Glomerular visceral epithelial cell (primary cell): ENCODE measurements at regions not wholly inside any gene's neighbourhood (a gene's known extent, or its start where the extent isn't known, plus 50 kb on each side); places are given as distances from the start of the nearest gene placed in this dataset.
"Not testable (repeated sequence)": the region's sequence is repeated elsewhere in the genome, so short reads cannot be mapped to it uniquely, and the experiment has no call there.

Experiments used
- DNase-seq: peaks from one replicate; pipeline ENCODE4 v3.0.0-alpha.2; 2016; ENCODE audit errors: extremely low spot score

DNA sequence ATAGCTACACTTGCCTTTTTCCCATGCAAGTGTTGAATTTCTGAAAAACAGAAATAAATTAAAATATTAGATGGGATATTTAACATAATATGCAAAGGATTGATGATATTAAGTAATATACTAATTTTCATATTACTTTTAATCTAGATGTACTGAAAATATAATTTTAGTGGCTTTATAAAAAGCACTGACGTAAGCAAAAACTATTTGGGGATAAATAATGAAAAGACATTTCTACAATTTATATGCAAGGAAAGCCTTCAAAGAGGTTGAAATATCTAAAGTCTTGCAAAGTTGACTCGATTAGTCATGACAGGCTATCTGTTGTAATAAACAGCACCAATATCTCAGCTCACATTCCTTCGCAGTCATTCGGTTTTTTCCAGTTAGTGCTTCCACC is 94.9 kb upstream of the ABCB5 start:
- DNase-seq = no peak

- no peak for DNase-seq
These were observed 94.2 kb upstream of the ABCB5 start for GRCh38 chr7:20521243-20521642.

DNA sequence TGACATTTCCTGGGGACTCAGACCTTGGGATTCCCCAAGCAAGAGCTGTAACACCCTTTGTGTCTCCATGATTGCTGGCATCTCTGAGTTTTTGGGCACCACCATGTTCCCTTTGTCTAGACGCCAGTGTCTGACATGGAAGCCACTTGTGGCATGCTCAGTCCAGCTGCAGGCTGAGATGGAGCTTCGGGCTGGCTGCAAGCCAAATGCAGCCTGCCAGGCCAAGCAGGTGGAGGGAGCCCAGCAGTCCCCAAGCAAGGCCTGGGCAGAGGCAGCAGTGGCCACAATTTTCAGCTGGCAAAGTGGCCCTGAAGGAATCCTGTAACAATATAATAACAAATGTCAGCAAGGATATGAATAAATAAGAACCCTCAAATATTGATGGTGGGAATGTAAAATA is 86.2 kb upstream of the ABCB5 start:
- DNase-seq = no peak

DNA sequence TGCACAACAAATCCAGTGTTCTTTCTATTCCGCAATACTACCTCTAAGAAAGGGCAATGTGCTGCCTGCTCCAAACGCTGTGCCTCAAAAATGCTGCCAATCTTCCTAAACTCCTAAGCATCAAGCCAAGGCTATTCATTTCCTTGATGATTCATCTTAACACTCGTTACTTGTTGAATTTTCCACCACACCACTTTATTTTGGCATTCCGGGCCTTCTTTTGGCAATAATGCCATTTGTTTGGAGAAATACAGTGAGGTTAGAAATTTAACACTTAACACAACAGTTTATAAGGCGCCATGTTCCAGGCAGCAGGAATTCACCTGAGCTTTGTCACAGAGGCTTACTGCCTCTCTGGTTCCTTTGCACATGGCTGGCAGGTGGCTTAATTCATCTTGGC is 82.6 kb upstream of the ABCB5 start:
- no peak for DNase-seq

GRCh38 chr7:20534543-20534942 is 80.9 kb upstream of the ABCB5 start:
- no peak for DNase-seq

DNA sequence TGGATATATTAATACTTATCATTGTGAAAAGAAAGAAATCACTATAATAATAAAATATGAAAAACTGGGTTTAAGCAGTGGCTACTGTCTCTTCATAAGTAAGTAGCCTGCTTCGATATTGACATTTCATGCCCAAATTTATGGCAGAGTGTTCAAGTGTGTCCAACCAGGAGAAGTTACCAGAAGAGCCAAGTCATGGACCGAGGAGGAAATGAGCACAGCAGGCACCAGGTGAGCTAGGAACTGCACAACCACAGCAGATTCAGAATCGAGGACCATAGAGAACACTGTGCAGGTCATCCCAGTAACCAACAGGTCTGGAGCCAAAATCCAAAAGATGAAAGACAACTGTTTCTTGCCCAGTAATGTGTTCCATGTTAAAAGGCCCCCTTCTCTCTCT is 79.9 kb upstream of the ABCB5 start:
- no peak for DNase-seq

- no peak for DNase-seq
These were observed 76.3 kb upstream of the ABCB5 start for GRCh38 chr7:20539201-20539600.

DNA sequence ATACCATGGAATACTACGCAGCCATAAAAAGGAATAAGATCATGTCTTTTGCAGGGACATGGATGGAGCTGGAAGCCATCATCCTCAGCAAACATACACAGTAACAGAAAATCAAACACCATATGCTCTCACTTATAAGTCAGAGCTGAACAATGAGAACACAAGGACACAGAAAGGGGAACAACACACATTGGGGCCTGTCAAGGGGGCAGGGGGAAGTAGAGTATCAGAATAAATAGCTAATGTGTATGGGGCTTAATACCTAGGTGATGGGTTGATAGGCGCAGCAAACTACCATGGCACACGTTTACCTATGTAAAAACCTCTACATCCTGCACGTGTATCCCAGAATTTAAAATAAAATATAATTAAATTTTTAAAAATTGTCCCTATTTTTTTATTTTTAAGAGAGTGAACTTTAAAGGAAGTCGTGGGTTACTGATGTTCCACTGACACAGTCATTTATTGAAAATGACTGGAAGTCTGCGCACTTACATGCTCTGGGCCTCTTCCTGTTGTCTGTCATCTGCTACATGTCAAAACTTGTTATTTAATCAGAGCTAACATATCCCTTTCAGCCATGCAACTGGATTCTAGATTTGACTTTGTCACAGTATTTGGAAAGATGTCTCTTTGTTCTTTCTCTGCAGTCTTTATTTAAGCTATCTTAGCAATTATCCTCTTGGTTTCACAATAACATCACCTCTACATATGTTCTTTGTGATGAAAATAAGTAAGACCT is 73.7 kb upstream of the ABCB5 start:
- DNase-seq = no peak

- DNase-seq = no peak
These were observed 72.9 kb upstream of the ABCB5 start for GRCh38 chr7:20542594-20542993.

GRCh38 chr7:20543500-20543899 is 72.0 kb upstream of the ABCB5 start:
- DNase-seq = no peak

DNA sequence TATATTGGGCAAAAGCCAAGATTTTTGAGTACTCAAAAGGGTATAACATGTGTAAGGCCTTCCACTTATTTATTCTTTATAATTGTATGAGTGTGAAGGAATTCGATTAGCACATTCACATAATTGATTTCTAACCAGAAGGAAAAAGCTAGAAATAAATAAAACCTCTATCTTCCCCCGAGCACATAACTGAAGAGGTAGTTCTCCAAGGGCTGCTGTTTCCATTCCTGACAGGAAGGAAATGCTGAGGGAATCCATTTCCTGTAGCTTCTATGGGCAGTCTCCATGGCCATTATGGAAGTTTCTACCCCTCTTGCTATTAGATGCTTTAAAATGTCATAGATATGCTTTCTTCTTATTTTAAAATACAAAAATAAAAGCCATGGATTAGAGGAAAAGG is 70.5 kb upstream of the ABCB5 start:
- no peak for DNase-seq

DNA sequence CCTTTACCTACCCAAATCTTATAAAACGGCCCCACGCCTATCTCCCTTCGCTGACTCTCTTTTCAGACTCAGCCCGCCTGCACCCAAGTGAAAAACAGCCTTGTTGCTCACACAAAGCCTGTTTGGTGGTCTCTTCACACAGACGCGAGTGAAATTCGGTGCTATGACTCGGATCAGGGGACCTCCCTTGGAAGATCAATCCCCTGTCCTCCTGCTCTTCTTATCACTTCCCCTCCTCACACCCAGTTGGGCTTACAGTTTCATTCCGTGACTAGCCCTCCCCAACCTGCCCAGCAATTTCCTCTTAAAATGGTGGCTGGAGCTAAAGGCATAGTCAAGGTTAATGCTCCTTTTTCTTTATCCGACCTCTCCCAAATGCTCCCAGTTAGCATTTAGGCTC is 68.5 kb upstream of the ABCB5 start:
- DNase-seq = not testable (repeated sequence)

DNA sequence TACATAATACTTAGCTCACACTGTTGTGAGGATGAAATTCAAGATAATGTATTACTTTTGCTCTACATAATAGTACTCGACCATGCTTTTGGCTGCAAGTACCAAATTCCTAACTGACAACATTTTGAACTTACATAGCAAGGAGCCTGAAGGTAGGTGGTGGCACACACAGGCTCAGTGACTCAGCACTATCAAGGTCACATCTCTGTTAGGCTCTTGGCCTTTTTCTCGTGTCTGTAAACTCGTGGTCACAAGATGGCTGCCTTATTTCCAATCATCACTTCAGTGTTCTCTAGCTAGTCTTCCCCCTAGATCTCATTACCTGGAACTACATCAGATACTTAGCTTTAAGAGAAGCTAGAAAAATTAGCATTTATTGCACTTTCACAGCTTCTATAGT is 61.4 kb upstream of the ABCB5 start:
- no peak for DNase-seq

GRCh38 chr7:20556091-20556490 is 59.4 kb upstream of the ABCB5 start:
- no peak for DNase-seq

DNA sequence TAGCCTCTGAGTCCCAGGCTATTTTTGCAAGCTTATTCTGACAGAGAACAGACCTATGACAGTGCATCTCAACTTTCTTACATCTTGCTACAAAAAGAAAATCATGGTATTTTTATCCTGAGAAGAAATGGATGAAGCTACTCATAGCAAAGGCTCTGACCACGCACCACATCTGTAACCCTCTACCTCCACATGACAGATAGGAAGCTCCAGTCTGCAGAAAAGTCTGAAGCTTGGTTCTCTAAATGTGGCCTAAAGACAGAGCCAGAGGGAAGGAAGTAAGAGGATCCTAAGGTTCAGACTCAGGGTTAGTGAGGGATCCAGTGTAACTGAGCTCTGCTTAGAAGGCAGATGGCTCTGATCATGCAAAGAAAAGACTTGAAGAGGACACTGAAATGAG is 58.4 kb upstream of the ABCB5 start:
- DNase-seq = no peak

DNA sequence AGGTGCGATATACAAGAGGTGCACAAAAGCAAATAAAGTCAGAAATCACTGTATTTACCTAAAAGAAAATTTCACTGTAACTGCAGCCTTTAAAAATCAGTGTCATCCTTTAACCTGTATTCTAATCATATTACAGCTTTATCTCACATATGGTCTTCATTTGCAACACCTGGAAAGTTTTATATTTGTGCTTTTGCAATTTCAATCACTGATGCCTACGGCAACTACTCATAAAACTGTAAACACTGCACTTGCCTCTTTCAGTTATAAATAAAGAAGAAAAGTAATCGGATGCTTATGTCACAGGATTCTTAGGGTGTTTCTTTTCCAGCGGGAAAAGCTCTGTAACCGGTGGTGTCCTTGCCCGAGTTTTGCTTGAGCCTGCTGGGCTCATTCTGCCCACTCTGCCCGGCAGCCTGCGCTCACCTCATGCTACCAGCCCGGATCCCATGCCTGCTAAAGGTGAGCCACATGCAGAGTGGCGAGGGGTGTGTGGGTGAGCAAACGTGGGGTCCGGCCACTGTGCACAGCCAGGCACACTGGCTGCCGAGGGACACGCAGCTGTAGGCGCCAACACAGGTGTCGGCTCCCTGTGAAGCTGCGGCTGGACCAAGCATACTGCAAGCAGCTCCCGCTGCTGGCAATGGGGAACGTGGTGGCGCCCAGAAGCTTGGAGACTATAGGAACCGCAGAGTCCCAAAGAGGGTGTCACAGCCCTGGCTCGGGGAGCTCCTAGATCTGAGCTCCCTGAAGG is 56.3 kb upstream of the ABCB5 start:
- no peak for DNase-seq

DNA sequence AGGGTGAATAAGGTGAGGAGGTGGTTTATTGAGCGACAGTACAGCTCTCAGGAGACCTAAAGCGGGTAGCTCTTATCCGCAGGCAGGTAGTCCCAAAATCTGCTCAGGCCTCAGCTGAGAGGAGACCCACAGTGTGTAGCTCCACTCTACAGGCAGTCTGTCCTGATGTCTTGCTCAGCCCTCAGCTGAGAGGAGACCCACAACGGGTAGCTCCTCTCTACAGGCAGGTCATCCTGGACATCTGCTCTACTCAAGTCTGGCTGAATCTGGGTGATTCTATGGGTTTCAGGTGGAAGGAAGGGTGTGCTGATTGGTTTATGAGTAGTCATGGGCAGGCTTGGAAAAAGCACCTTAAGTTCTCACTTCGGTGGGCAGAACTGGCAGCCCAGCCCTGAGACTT is 55.6 kb upstream of the ABCB5 start:
- no peak for DNase-seq

- DNase-seq = no peak
These were observed 54.9 kb upstream of the ABCB5 start for GRCh38 chr7:20560325-20561180.

DNA sequence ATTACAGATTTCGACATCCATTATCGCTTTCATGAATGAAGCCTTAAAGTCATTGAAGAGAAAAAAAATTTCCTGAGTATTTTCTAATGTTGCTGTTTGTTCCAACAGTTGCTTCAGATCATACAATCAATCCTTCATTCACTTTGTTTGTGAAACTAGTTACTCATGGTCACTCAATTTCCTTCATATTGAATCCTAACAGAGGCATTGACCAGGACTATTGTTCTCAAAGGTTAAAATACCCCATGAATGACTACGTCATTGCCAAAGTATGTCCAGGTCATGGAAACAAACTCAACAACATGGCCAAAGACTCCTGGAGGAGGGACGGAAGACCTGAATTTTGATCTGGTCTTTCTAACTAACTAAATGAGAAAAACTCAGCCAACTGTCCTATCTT is 54.0 kb upstream of the ABCB5 start:
- DNase-seq = no peak

- DNase-seq = no peak
These were observed 53.6 kb upstream of the ABCB5 start for GRCh38 chr7:20561908-20562307.

DNA sequence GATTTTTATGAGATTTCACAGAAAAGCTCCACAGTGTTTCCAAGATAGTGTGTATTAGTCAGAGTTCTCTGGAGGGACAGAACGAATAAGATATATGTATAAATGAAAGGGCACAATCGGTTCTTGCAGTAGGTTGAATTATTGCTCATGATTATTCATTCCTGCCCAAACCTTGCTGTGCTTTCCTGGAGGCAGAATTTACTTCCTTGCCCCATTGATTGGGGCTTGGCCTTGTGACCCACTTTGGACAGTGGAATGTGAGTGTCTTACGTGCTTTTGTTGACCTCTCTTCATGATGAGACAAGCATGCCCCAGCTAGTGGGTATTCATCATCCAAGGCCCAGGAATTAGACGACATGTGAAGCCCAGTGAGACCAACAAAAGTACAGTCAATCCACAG is 53.0 kb upstream of the ABCB5 start:
- no peak for DNase-seq
